Neural progenitor cell (in vitro differentiated cells): ENCODE measurements at regions not wholly inside any gene's neighbourhood (a gene's known extent, or its start where the extent isn't known, plus 50 kb on each side); places are given as distances from the start of the nearest gene placed in this dataset.

ENCODE experiments used
- DNase-seq: peaks from one replicate; pipeline ENCODE4 v3.0.0-alpha.2; 2016; ENCODE audit warnings: low spot score
- H2AFZ ChIP-seq: fragments of 200-600 bp; sonication (generic); replicated peaks from 2 replicates; pipeline ENCODE4 v1.6.1; 2016; ENCODE audit warnings: antibody characterized with exemption
- H3F3A ChIP-seq: fragments of 200-600 bp; sonication (generic); 2 replicates; pipeline ENCODE4 v1.6.1; 2016; ENCODE audit warnings: antibody characterized with exemption, low read depth
- H3K27ac ChIP-seq: fragments of 200-600 bp; sonication (generic); 2 replicates; pipeline ENCODE4 v1.5.1; 2016; ENCODE audit warnings: mild to moderate bottlenecking
- H3K27me3 ChIP-seq: fragments of 200-600 bp; sonication (generic); 2 replicates; pipeline ENCODE4 v1.6.1; 2016; ENCODE audit warnings: mild to moderate bottlenecking, moderate library complexity
- H3K36me3 ChIP-seq: fragments of 200-600 bp; sonication (generic); 2 replicates; pipeline ENCODE4 v1.5.1; 2016
- H3K4me1 ChIP-seq: fragments of 200-600 bp; sonication (generic); 2 replicates; pipeline ENCODE4 v1.6.1; 2016; ENCODE audit warnings: mixed run types
- H3K4me2 ChIP-seq: fragments of 200-600 bp; sonication (generic); 2 replicates; pipeline ENCODE4 v1.6.1; 2016
- H3K4me3 ChIP-seq: fragments of 200-600 bp; sonication (generic); 2 replicates; pipeline ENCODE4 v1.5.1; 2016
- H3K79me2 ChIP-seq: fragments of 200-600 bp; sonication (generic); 2 replicates; pipeline ENCODE4 v1.6.1; 2016; ENCODE audit warnings: low read depth
- H3K9ac ChIP-seq: fragments of 200-600 bp; sonication (generic); 2 replicates; pipeline ENCODE4 v1.6.1; 2016
- H3K9me3 ChIP-seq: fragments of 200-600 bp; sonication (generic); 2 replicates; pipeline ENCODE4 v1.5.1; 2016; ENCODE audit warnings: low read depth
- H4K20me1 ChIP-seq: fragments of 200-600 bp; sonication (generic); 2 replicates; pipeline ENCODE4 v1.6.1; 2016; ENCODE audit warnings: low read depth
- H3K27ac Mint-ChIP-seq: 3 replicates; pipeline ENCODE4 v1.8.0; 2021; ENCODE audit warnings: mixed read lengths
- H3K27me3 Mint-ChIP-seq: 2 replicates; pipeline ENCODE4 v1.8.0; 2022; ENCODE audit warnings: low read depth, mild to moderate bottlenecking, inconsistent platforms, moderate library complexity, mixed read lengths; ENCODE audit not compliant: insufficient read depth
- H3K36me3 Mint-ChIP-seq: 3 replicates; pipeline ENCODE4 v1.8.0; 2021; ENCODE audit warnings: mixed read lengths
- H3K4me1 Mint-ChIP-seq: 3 replicates; pipeline ENCODE4 v1.8.0; 2021; ENCODE audit warnings: mixed read lengths
- H3K4me3 Mint-ChIP-seq: 3 replicates; pipeline ENCODE4 v1.8.0; 2021; ENCODE audit warnings: mild to moderate bottlenecking, moderate library complexity, mixed read lengths
- H3K9me3 Mint-ChIP-seq: 3 replicates; pipeline ENCODE4 v1.8.0; 2020; ENCODE audit warnings: mixed read lengths
- CTCF ChIP-seq: fragments of 200-600 bp; sonication (generic); IDR thresholded peaks from 2 replicates; pipeline ENCODE4 v1.5.1; 2017; ENCODE audit warnings: antibody characterized with exemption, mild to moderate bottlenecking
- EZH2 ChIP-seq: fragments of 200-600 bp; sonication (generic); IDR thresholded peaks from 2 replicates; pipeline ENCODE4 v1.6.1; 2017; ENCODE audit warnings: antibody characterized with exemption, mild to moderate bottlenecking, moderate library complexity
- EZH2phosphoT487 ChIP-seq: fragments of 200-600 bp; sonication (generic); IDR thresholded peaks from 2 replicates; pipeline ENCODE4 v1.6.1; 2017; ENCODE audit warnings: antibody characterized with exemption

GRCh38 chr4:129821963-129822362, 726.0 kb downstream of the C4orf33 start:
- H3K79me2 ChIP-seq, result no peaks in the 10 kb centered on the region
- Mint-ChIP-seq H3K27ac (no peak overlapping the region), H3K4me3 (no peak overlapping the region), H3K4me1 (no peaks in the 10 kb centered on the region), H3K27me3 (no peaks in the 10 kb centered on the region), H3K36me3 (no peaks in the 10 kb centered on the region), H3K9me3 (no peaks in the 10 kb centered on the region)
- H3K27me3 ChIP-seq, result no peaks in the 10 kb centered on the region
- no peak for DNase-seq
- no peak overlapping the region for H3K27ac ChIP-seq
- H2AFZ ChIP-seq, result no peak overlapping the region
- no peak overlapping the region for H3K9ac ChIP-seq
- H3K36me3 ChIP-seq, result no peaks in the 10 kb centered on the region
- H3K4me1 ChIP-seq, result peaks cover under 1% of the 10 kb centered on the region
- no peaks in the 10 kb centered on the region for H4K20me1 ChIP-seq
- TF ChIP-seq EZH2 (no peak), CTCF (no peak), EZH2phosphoT487 (no peak)
- no peaks in the 10 kb centered on the region for H3F3A ChIP-seq
- no peaks in the 10 kb centered on the region for H3K9me3 ChIP-seq
- no peak overlapping the region for H3K4me2 ChIP-seq
- H3K4me3 ChIP-seq, result no peak overlapping the region

GRCh38 chr4:129822701-129823100, 726.7 kb downstream of the C4orf33 start:
- Histone ChIP-seq H3K4me1 (no peaks in the 10 kb centered on the region), H3K27ac (no peak overlapping the region), H3K36me3 (no peaks in the 10 kb centered on the region), H3K27me3 (no peaks in the 10 kb centered on the region), H3K9me3 (no peaks in the 10 kb centered on the region), H3K4me2 (no peak overlapping the region), H4K20me1 (no peaks in the 10 kb centered on the region), H3K9ac (no peak overlapping the region), H2AFZ (no peak overlapping the region), H3K4me3 (no peak overlapping the region), H3F3A (no peaks in the 10 kb centered on the region), H3K79me2 (no peaks in the 10 kb centered on the region)
- Mint-ChIP-seq H3K27me3 (no peaks in the 10 kb centered on the region), H3K4me3 (no peak overlapping the region), H3K36me3 (no peaks in the 10 kb centered on the region), H3K27ac (no peak overlapping the region), H3K9me3 (no peaks in the 10 kb centered on the region), H3K4me1 (no peaks in the 10 kb centered on the region)
- TF ChIP-seq EZH2 (no peak), EZH2phosphoT487 (no peak), CTCF (no peak)
- no peak for DNase-seq

GRCh38 chr4:129823105-129823504, 727.2 kb downstream of the C4orf33 start:
- Histone ChIP-seq H3F3A (no peaks in the 10 kb centered on the region), H3K4me1 (no peaks in the 10 kb centered on the region), H3K79me2 (no peaks in the 10 kb centered on the region), H3K9ac (no peak overlapping the region), H3K27me3 (no peaks in the 10 kb centered on the region), H4K20me1 (no peaks in the 10 kb centered on the region), H3K36me3 (no peaks in the 10 kb centered on the region), H3K9me3 (no peaks in the 10 kb centered on the region), H2AFZ (no peak overlapping the region), H3K4me2 (no peak overlapping the region), H3K27ac (no peak overlapping the region), H3K4me3 (no peak overlapping the region)
- no peak overlapping the region for H3K4me3 Mint-ChIP-seq
- H3K27ac Mint-ChIP-seq, result no peak overlapping the region
- DNase-seq, result no peak
- TF ChIP-seq CTCF, result no peak
- TF ChIP-seq EZH2phosphoT487, result no peak
- TF ChIP-seq EZH2, result no peak
- H3K27me3 Mint-ChIP-seq, result no peaks in the 10 kb centered on the region
- no peaks in the 10 kb centered on the region for H3K9me3 Mint-ChIP-seq
- H3K4me1 Mint-ChIP-seq, result no peaks in the 10 kb centered on the region
- H3K36me3 Mint-ChIP-seq, result no peaks in the 10 kb centered on the region

DNA sequence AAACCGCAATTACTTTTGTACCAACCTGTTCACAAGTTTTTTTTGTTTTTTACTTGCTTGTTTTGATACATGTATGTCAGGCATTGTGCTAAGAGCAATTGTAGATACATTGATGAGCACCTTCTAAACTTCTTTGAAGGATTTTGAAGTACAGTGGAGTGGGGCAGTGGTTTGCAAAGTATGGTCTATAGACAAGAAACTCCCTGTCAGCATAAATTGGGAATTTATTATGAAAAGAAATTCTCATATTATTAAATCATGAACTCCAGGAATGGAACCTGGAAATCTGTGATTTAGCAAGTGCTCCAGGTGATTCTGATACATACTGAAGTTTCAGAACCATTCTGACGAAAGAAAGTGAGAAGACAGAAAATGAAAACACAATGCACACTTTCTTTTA, 733.4 kb downstream of the C4orf33 start:
- no peaks in the 10 kb centered on the region for H3K4me1 Mint-ChIP-seq
- DNase-seq, result no peak
- Histone ChIP-seq H3K4me2 (no peak overlapping the region), H3K4me3 (no peak overlapping the region), H3K27ac (no peak overlapping the region), H3K4me1 (no peaks in the 10 kb centered on the region), H4K20me1 (no peaks in the 10 kb centered on the region), H3K27me3 (no peaks in the 10 kb centered on the region), H3K9me3 (no peaks in the 10 kb centered on the region), H3K36me3 (no peaks in the 10 kb centered on the region), H3K9ac (no peak overlapping the region), H2AFZ (no peak overlapping the region), H3K79me2 (no peaks in the 10 kb centered on the region), H3F3A (no peaks in the 10 kb centered on the region)
- no peak overlapping the region for H3K27ac Mint-ChIP-seq
- H3K27me3 Mint-ChIP-seq, result no peaks in the 10 kb centered on the region
- no peak for TF ChIP-seq EZH2phosphoT487
- TF ChIP-seq CTCF, result no peak
- no peak for TF ChIP-seq EZH2
- H3K4me3 Mint-ChIP-seq, result no peak overlapping the region
- no peaks in the 10 kb centered on the region for H3K9me3 Mint-ChIP-seq
- no peaks in the 10 kb centered on the region for H3K36me3 Mint-ChIP-seq
